ENCODE measurements at regions not wholly inside any gene's neighbourhood (a gene's known extent, or its start where the extent isn't known, plus 50 kb on each side); places are given as distances from the start of the nearest gene placed in this dataset.

DNA sequence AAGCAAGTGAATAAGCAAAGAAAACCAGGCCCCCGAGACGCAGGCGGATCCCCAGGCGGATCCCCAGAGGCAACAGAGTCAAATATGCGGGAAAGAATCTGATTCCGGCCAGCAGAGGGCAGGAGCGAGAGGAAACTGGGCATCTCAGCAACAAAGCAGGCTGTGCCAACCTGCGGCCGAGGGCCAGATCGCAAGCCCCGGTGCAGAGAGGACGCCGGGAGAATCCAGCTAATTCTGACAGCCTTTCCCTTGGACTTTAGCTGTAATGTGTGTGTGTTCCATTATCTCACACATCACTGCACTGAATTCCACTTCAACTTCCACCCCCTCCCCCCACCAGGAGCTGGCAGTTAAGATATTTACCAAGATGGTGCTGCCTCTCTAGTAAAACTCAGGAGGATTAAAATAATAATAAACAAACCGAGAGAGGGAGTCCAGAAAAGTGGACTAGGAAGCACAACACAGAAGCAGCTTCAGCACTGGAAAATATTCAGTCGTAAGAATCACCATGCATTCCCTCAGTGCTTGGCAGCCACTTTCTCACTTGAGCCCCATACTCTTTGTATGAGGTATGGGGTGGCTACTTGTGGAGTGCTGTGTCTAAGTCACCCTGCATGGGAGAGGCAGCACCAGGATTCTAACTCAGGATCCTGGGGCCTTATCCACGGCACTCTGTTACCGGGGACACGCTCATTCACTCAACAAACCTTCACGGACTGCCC is 66.2 kb upstream of the SNX9 start:
- DNase-seq: peak; percentile 61

DNA sequence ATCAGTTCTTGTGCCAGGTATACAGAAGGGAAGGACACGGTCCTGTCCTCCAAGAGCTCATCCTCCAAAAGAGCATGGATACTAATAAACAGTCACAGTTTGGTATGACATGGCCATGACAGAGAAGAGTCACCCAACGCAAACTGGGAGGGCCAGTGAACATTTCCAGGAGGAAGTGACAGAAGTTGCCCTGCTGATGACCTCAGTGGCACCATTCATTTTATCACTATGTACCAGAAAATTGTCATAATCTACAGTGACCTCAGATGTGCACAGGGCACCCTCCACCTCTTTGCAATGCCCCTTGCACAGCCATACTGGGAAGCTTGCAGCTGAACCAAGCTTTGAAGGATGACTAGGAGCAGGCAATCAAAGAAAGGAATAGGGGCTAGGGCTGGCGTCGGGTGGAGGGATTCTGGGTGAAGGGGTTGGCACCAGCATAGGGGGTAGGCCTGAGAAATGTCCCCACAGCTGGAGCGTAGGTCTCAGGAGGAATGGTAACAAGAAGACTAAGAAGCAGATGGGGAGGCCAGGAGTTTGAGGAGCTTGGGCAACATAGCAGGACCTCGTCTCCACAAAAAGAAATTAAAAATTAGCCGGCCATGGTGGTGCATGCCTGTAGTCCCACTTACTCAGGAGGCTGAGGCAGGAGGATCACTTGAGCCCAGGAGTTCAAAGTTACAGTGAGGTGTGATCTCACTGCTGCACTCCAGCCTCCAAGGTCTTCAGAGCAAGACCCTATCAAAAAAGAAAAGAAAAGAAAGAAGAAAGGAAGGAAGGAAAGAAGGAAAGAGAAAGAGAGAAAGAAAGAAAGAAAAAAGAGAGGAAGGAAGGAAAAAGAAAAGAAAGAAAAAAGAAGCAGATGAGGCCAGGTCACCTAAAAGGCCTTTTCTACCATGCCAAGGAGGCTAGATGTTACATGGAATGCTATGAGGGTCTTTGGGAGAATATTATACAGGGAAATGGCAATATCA is 65.3 kb upstream of the SNX9 start:
- no peak for DNase-seq

DNA sequence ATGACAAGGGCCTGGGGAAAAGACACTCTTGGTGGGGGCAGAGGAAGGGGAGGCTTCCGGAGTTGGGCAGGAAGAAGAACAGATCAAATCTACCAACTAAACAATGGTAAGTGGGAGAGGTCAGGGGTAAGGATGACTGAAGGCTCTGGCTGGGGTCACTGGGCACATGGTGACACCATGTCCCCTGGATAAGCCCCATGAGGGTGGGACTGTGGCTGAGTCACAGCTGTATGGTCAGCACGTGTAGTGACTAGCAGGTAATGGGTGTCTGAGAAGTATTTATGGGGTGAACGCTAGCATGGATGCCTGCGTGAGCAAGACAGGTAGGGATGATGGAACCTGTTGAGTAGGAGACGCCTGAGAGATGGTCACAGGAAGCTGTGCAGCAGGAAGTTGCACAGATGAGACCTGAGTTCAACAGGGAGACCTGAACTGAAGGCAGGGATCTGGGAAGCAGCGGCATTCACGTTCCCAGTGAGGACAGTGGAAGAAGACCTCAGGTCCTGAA is 64.5 kb upstream of the SNX9 start:
- DNase-seq: no peak

DNA sequence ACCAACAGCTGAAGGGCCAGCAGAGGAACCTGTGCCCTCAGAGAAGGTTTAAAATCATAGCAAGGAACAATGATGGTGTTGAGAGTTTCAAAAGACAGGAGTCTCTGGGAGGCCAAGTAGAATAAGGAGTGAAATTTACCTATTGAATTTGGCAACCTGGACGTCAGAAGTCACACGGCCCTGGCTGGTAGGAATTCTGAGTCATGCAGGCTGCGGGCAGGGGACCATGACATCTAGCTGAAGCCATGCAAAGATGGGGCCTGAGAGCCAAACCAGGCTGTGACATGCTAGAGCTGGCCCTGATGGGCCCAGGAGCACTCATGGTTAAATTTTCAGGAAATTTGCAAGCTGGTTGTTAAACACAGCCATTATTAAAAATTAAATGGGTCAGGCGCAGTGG is 64.0 kb upstream of the SNX9 start:
- no peak for DNase-seq

DNA sequence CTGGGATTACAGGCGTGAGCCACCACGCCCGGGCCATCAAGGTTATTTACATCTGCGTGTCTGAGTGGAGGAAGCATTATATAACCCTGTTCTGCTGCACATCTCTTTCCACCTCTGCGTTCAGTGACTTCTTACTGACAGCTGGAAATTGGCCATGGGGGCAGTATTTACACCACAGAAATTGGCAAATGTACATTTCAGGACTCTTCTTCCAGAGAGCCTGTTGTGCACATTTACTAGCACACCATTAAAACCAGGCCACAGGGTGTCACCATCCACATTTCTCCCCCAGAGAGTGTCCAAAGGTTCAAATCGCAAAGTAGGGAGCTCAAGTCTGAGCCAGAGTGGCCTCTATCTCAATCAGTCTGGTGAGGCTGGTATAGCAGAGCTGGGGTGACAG is 62.9 kb upstream of the SNX9 start:
- no peak for DNase-seq

DNA sequence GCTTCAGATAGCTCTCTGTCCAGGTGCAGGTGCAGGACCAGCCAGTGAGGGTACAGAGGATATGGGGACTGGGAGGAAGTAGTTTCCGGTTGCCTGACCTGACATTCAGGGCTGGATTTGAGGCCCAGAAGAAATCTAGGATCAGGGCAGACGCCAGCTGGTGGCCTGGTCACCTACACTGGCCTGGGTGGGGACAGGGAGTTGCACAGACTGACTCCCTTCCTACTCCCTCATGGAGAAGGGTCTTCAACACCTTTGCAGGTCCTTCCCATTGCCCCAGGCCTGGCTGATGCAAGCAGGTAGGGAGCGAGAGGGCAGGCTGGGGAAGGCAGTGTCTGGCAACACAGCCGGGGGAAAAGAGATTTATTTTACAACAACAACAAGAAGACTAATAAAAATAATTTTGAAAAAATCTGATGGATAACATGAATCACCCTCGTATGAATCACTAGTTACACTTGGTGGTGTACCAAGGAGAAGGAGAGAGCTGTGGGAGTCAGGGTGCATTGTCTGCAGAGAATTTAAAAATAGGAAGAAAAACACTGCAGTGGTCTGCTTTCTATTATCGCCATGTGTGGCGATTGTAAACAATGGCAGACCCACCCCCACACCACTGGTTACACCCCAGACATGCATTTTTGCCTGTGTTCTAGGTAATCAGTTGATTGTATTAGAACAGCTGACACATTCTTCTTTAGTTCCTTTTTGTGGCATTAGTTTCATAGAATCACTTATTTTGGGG is 62.3 kb upstream of the SNX9 start:
- no peak for DNase-seq

DNA sequence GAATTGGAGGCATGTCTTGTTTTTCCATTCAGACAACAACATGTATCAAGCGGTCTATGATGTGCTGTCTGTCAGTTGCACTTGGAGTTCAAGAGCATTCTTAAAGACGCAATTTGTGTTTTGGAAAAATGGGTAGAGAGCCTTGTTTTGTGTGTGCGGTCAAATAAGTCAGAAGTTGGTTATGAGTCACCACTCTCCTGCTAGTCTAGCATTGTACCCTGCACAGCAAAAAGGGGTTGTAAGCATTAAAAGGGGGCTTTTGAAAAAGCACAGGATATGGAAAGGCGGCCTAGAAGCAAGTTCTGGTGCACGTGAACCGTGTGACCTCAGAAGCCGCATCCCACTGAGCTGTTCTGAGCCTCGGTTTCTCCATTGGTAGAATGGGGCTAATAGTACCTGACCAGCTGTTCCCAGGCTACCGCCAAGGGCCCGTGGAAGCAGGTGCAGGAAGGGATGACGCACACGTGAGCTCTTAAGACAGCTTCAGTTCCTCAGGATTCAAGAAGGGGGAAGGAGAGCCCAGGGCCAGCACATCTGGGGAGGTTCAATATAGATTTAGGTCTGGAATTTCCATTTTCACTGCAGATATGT is 61.6 kb upstream of the SNX9 start:
- no peak for DNase-seq

DNA sequence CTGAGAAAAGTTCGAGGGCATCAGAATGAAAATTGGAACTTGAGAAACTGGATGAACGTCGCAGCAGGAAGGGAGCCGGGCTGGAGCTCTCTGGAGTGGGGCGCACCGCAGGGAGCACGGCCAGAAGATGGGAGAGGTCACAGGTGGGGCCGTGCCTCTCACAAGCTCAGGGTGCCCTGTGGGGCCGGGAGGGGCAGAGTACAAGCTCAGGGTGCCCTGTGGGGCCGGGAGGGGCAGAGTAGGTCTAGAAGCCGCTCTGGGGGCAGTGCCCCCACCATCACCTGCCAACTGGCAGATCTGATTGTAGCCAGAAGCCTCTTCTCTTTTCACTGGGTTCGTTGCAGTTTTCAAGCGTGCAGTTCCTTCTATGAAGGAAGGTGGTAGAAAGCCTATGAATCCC is 61.1 kb upstream of the SNX9 start:
- no peak for DNase-seq

DNA sequence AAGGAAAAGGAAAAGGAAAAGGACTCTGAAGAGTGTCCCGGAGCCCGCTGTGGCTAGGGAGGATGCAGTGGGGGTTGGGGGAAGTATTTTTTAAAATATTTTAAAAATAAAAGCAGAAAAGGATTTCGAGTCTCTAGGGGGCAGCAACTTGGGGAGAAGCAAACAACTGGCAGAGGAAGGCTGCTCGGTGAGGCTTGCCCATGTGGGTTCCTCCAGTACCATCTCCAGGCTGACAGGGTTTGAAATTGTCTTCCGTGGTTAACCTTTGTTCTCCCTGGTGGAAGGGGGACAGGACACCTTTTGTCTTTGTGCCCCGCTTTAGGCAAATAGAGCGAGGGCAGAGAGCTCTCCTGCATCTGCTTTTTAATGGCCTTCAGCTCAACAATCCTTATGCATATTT is 60.4 kb upstream of the SNX9 start:
- no peak for DNase-seq

DNA sequence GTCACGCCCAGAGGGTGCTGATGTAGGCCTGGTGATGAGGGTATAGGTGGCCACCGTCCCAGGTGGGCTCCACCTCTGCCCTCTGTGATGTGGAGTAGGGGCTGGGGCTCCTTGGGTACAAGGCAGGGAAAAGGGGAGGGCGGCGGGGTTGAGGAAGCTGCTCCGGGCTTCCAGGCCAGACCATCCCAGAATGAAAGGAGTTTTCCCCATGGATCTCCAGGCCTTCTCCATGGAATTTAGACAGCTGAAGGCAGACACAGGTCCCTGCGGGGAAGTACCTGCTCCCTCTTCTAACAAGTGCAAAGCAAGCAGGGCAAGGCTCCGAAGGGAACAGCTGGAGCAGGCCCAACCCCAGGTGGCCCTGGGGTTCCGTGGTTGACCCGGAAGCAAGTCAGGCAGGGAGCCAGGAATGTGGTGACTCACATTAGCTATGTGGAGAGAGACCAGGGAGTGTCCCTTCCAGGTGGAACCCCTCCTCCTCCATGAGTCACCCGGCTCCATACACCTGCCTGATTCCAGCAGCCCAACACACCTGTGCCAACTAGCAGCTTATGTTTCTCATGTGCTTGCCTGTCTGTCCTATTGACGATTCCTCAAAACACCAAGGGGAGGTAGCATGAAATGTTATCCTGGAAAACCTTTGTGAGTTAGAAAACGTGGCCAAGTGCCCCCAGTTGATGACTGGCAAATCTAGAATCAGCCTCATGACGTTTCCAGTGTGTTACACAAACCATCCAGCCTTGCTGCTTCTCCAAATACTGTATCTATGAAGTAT is 59.7 kb upstream of the SNX9 start:
- DNase-seq: no peak

DNA sequence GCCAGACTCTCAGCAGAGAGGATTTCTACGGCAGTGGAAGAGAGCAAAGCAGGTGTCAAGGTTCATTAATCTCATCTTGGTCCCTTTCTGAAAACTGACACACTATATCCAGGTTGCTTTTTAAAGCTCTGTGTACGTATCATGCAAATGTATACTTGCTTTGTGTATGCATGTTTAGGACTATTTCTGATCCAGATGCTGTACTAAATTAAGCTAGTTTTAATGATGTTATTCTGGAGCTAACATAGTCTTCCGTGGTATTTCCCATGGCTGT is 59.2 kb upstream of the SNX9 start:
- no peak for DNase-seq

DNA sequence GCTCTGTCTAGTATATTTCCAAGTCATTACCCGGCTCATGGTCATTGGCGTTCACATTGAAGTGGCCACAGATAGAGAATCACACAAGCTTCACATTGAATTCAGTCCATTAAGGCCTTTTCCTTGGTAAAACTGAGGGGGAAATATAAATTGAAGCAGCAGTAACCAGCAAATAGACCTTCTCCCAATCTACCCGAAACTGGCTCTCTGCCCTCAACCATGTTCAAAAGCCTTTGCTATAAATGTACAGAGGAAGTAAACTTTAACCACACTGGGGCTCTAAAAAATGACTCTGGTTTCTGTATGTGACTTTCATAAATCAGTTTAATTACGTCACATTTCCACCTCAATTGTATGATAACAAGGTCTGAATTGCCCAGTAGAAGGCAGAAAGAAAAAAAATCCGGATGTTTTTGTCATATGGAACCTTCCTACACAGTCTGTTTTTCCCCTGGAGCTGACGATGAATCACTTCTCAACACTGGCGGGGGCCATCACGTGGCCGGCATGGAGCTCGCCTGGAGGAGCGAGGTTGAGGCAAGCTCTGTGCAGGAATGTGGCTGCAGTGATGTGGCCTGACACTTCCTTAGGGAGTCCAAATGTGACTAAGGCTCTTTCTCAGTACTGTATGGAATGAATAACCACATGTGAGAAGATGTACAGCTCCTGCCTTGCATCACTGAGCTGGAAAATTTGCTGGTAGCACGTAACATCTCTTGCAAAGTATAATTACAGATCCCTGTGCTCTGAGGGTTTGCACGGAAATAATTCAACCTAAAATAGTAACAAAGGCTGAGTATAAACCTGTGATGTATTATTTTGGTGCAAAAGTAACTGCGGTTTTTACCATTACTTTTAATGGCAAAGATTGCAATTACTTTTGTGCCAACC is 58.6 kb upstream of the SNX9 start:
- no peak for DNase-seq

DNA sequence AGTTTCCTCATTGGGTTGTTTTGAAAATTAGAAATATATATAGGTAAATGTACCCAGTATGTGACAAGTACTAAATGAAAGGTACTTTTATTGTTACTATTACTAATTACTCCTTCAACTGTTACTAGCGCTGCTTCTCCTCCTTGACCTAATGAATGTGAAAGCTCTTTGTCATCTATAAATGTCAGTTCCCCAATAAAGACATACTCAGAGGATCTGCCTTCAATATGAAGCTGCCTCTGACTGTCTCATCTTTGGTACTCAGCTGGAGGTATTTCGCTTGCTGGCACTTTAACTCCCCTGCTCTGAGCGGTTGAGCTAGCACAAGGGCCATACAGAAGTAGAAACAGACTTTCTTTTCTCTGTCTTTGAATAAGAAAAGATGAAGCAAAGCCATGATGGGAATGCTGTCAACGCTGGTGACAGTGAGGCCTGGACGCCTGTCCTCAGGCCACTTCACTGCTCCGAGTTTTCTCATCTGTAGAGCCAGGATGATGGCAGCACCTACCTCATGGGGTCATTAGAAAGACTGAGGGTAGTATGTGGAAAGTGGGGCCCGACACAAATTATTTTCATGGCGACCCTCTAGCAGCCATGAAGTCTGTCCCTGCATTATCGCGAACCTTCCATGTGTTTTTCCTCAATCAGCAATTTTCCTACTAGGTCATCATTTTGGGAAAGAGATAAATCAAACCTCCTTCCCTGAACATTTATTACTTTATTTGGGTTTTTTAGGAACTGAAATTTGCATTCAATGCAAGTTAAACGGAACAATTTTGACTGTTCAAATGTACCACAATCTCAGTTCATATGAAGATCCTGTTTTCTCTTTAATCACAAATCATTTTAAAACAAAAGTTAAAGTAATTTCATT is 55.9 kb upstream of the SNX9 start:
- DNase-seq: no peak

DNA sequence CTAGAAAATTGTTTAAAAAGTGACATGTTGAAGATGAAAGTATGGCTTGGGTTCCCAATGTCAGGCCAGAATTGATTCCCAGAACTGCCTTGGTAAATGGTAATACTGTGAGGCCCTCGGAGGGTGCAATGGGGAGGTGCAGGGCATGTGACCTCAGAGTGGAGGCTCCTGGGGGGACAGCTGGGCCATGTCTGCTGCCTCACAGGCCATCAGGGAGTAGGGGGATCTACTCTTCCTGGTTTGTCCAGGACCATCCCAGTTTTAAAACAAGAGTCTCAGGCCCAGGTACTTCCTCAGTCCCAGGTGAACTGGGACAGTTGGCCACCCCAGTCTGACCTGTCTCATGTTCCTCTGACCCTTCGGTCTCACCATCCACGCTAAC is 55.3 kb upstream of the SNX9 start:
- no peak for DNase-seq

DNA sequence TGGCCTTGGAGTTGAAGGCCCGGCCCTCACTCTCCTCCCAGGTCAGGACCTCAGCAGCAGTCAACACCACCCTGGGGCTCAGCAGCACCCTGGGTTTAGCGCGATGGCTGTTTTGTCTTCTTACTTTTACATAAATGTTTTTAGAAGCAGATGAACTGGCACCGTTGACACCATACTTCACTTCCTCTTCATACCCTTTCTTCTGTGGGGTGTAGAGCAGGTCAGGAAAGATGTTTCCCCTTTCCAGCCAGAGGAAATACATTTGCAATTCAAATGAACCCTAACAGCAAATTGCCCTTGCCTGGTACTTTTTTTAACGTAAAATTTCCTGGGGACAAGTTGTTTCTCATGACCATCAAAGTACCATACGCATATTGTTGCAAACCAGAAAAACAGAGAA is 54.7 kb upstream of the SNX9 start:
- DNase-seq: no peak

DNA sequence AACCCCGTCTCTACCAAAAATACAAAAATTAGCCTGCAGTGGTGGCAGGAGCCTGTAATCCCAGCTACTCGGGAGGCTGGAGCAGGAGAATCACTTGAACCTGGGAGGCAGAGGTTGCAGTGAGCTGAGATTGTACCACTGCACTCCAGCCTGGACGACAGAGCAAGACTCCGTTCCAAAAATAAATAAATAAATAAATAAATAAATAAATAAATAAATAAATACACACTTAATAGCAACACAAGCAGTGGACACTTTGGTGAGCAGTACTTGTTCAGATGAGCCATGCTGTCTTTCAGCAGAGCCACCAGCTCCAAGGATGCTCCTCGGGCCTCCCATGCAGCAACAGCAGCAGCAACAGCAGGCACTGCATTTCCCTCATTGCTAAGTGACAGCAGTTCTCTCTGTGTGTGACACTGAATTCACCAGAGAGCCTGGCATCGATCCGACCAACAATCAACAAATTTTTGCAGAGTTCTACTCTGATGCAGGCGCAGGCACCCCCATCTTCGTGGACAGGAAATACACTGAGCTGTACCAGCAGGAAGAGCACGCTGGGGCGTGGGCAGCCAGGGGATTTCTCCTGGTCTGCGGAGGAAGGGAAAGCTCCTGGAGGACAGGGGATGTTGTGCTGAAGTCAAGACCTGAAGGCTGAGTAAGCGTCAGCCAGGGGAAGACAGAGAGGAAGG is 54.0 kb upstream of the SNX9 start:
- no peak for DNase-seq

DNA sequence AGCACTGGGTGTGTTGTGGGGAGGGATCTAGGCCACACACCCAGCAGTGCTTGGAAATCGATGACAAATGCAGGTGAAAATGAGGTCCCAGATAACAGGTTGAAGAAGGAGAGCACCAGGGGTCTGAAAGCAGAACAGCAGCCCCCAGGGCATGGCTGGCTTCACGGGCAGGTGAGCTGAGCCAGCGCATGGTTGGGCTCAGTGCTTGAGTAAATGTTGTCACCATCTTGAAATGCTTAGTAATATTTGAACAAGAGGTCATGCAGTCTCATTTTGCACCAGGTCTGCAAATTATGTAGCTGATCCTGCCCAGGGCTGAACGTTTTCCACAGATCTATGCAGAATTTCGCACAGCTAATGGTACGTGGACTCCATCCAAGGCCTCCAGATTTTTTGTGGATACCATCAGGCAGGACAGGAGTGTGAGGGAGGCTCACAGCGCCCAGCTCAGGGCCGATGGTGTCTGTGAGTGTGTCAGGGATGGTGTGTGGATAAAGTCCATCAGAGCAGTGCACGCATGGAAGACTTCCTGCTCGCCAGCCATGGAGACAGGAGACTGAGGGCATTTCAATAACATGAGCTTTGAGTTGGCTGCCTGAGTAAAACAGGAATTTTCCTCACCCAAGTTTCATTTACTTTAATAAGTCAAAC is 53.1 kb upstream of the SNX9 start:
- DNase-seq: no peak

DNA sequence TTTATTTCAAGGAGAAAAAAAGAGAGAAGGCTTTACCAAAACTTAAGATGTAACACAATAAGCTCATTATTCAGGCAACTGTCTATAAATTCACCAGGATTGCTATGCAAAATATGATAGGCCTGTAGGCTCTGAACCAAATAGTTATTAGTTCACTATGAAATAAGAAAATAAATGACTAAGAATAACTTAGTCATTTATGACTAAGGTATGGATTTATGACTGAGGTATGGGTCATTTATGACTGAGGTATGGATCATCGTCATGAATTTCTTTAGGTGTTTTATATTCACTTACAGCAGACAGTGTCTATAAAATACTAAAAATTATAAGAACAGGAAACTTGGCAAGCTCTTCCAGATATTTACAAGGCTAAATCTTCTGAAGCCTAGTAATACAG is 52.1 kb upstream of the SNX9 start:
- DNase-seq: no peak

DNA sequence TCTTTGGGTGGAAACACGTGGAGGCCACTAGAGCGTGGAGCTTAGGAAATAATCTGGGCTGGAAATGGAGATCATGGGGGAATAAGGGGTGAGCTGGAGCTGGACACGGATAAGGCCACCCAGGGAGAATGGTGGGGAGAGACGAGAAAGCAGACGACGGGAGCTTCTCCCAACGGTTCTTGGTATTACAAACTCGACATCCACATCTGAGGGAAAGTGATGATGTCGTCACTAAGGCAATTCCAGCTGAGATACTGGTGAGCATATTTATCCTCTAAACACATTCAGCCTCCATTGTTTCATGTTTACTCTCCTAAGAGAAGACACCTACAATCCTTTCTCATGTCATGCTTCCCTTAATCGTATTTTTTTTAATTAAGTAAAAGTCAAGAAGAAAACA is 50.2 kb upstream of the SNX9 start:
- no peak for DNase-seq

Measured in NCI-H1048 (cell line).